Activated T-cell treated with anti-CD3 and anti-CD28 coated beads for 24 hours (primary cell): ENCODE measurements at regions not wholly inside any gene's neighbourhood (a gene's known extent, or its start where the extent isn't known, plus 50 kb on each side); places are given as distances from the start of the nearest gene placed in this dataset.
A peak's percentile ranks its signal among the peaks of the same experiment; 100 is the strongest.
"Not testable (repeated sequence)": the region's sequence is repeated elsewhere in the genome, so short reads cannot be mapped to it uniquely, and the experiment has no call there.

Experiments
- DNase-seq: peaks from one replicate; pipeline ENCODE4 v3.0.0-alpha.2; 2020; ENCODE audit warnings: low read depth

GRCh38 chr7:73244782-73245311 is 63.8 kb downstream of the NSUN5 start:
- not testable (repeated sequence) for DNase-seq

GRCh38 chr7:73234994-73235717 is 73.5 kb downstream of the NSUN5 start:
- peak; percentile 83 for DNase-seq

GRCh38 chr7:73225745-73226144 is 82.9 kb downstream of the NSUN5 start:
- DNase-seq: not testable (repeated sequence)

GRCh38 chr7:73221724-73222123 is 86.9 kb downstream of the NSUN5 start:
- DNase-seq: not testable (repeated sequence)

GRCh38 chr7:73220766-73221370 is 87.8 kb downstream of the NSUN5 start:
- DNase-seq: not testable (repeated sequence)

- DNase-seq: not testable (repeated sequence)
These were observed 88.3 kb downstream of the NSUN5 start for GRCh38 chr7:73220357-73220756.

- not testable (repeated sequence) for DNase-seq
These were observed 89.8 kb downstream of the NSUN5 start for GRCh38 chr7:73218802-73219201.

- DNase-seq: not testable (repeated sequence)
These were observed 92.5 kb downstream of the NSUN5 start for GRCh38 chr7:73216046-73216675.

GRCh38 chr7:73215232-73215631 is 93.4 kb downstream of the NSUN5 start:
- not testable (repeated sequence) for DNase-seq

GRCh38 chr7:73214471-73214870 is 94.2 kb downstream of the NSUN5 start:
- DNase-seq: not testable (repeated sequence)

GRCh38 chr7:73213076-73213475 is 95.5 kb downstream of the NSUN5 start:
- DNase-seq: not testable (repeated sequence)

- not testable (repeated sequence) for DNase-seq
These were observed 103.0 kb downstream of the NSUN5 start for GRCh38 chr7:73205594-73205993.

- DNase-seq: not testable (repeated sequence)
These were observed 103.7 kb downstream of the NSUN5 start for GRCh38 chr7:73204898-73205297.

GRCh38 chr7:73203312-73203711 is 105.3 kb downstream of the NSUN5 start:
- DNase-seq: not testable (repeated sequence)

GRCh38 chr7:73201264-73201663 is 107.4 kb downstream of the NSUN5 start:
- not testable (repeated sequence) for DNase-seq

- not testable (repeated sequence) for DNase-seq
These were observed 108.0 kb downstream of the NSUN5 start for GRCh38 chr7:73200518-73201099.

GRCh38 chr7:73193991-73194390 is 108.2 kb upstream of the SPDYE9 start:
- not testable (repeated sequence) for DNase-seq

- DNase-seq: not testable (repeated sequence)
These were observed 104.8 kb upstream of the SPDYE9 start for GRCh38 chr7:73190483-73191155.

- DNase-seq: not testable (repeated sequence)
These were observed 102.4 kb upstream of the SPDYE9 start for GRCh38 chr7:73188287-73188686.

GRCh38 chr7:73186589-73187309 is 100.9 kb upstream of the SPDYE9 start:
- DNase-seq: not testable (repeated sequence)

GRCh38 chr7:73176813-73177212 is 91.0 kb upstream of the SPDYE9 start:
- not testable (repeated sequence) for DNase-seq
